OCI-LY7 (cell line): ENCODE measurements at regions not wholly inside any gene's neighbourhood (a gene's known extent, or its start where the extent isn't known, plus 50 kb on each side); places are given as distances from the start of the nearest gene placed in this dataset.

ENCODE experiments used
- BruUV-seq: library from RNA; stranded (reverse); fragments of 400-500 nt; replicated peaks from 2 replicates; lab custom pipeline; 2021; lab: Mats Ljungman, UMichigan
- CTCF ChIA-PET: fragments of 300-600 bp; sonication (Branson Sonifier 250); formaldehyde crosslinking; loops from one replicate; lab custom pipeline; 2022; ENCODE audit warnings: antibody characterized with exemption; ENCODE audit not compliant: unreplicated experiment; lab: Charles Lee
- POLR2A ChIA-PET: fragments of 300-600 bp; sonication (Branson Sonifier 250); formaldehyde crosslinking; loops from one replicate; lab custom pipeline; 2022; ENCODE audit warnings: antibody characterized with exemption; lab: Charles Lee
- DNase-seq: peaks from one replicate; pipeline ENCODE4 v3.0.0-alpha.2; 2015; ENCODE audit warnings: low spot score
- H2AFZ ChIP-seq: fragments of 200-600 bp; sonication (generic), shearing (Covaris generic); 2 replicates; pipeline ENCODE4 v1.6.1; 2014; ENCODE audit warnings: mild to moderate bottlenecking, antibody characterized with exemption, low read length, moderate library complexity
- H3K27ac ChIP-seq: fragments of 200-600 bp; sonication (generic); 2 replicates; pipeline ENCODE4 v1.5.1; 2014; ENCODE audit warnings: mixed run types, low read depth, mild to moderate bottlenecking, moderate library complexity, low read length, inconsistent platforms; ENCODE audit not compliant: poor library complexity, severe bottlenecking
- H3K36me3 ChIP-seq: fragments of 200-600 bp; sonication (generic); 2 replicates; pipeline ENCODE4 v1.6.1; 2014; ENCODE audit warnings: mild to moderate bottlenecking, antibody characterized with exemption, low read length, moderate library complexity, mixed read lengths; ENCODE audit not compliant: insufficient read depth
- H3K4me1 ChIP-seq: fragments of 200-600 bp; sonication (generic); 2 replicates; pipeline ENCODE4 v1.5.1; 2014; ENCODE audit warnings: mild to moderate bottlenecking, low read length; ENCODE audit not compliant: insufficient read depth, poor library complexity, severe bottlenecking
- H3K4me2 ChIP-seq: fragments of 200-600 bp; sonication (generic); 2 replicates; pipeline ENCODE4 v1.6.1; 2014; ENCODE audit warnings: mild to moderate bottlenecking, low read length
- H3K4me3 ChIP-seq: fragments of 200-600 bp; sonication (generic); 2 replicates; pipeline ENCODE4 v1.5.1; 2014; ENCODE audit warnings: mild to moderate bottlenecking, low read depth, low read length; ENCODE audit not compliant: poor library complexity, severe bottlenecking
- H3K79me2 ChIP-seq: fragments of 200-600 bp; sonication (generic); 2 replicates; pipeline ENCODE4 v1.6.1; 2016; ENCODE audit warnings: low read depth, mild to moderate bottlenecking, low read length, moderate library complexity, mixed read lengths; ENCODE audit not compliant: insufficient read depth
- H3K9me2 ChIP-seq: fragments of 200-600 bp; sonication (generic); 2 replicates; pipeline ENCODE4 v1.6.1; 2016; ENCODE audit warnings: mild to moderate bottlenecking, low read length, mixed read lengths; ENCODE audit not compliant: insufficient read depth
- H3K9me3 ChIP-seq: fragments of 200-600 bp; sonication (generic); 2 replicates; pipeline ENCODE4 v1.6.1; 2014; ENCODE audit warnings: mild to moderate bottlenecking, mixed run types, low read length, mixed read lengths
- H4K20me1 ChIP-seq: fragments of 200-600 bp; sonication (generic); 2 replicates; pipeline ENCODE4 v1.6.1; 2014; ENCODE audit warnings: mild to moderate bottlenecking, antibody characterized with exemption, low read length, moderate library complexity, mixed read lengths; ENCODE audit not compliant: insufficient read depth
- EZH2phosphoT487 ChIP-seq: fragments of 200-600 bp; sonication (generic); IDR thresholded peaks from 2 replicates; pipeline ENCODE4 v1.6.1; 2018; ENCODE audit warnings: low read depth, borderline replicate concordance, mild to moderate bottlenecking, mixed run types, antibody characterized with exemption, low read length, moderate library complexity, mixed read lengths
- intact Hi-C: fragments of 100-400 bp; cut with micrococcal nuclease; formaldehyde crosslinking; loops from one replicate; pipeline ENCODE4 v1.10.0; 2022; ENCODE audit not compliant: unreplicated experiment
- TF ChIP-seq, protein P1 (sequence below): fragments of 200-600 bp; sonication (generic); conservative IDR thresholded peaks from 2 replicates; pipeline ENCODE4 v1.5.1; 2014; ENCODE audit warnings: mild to moderate bottlenecking, antibody characterized with exemption, low read length, moderate library complexity, mixed read lengths

DNA sequence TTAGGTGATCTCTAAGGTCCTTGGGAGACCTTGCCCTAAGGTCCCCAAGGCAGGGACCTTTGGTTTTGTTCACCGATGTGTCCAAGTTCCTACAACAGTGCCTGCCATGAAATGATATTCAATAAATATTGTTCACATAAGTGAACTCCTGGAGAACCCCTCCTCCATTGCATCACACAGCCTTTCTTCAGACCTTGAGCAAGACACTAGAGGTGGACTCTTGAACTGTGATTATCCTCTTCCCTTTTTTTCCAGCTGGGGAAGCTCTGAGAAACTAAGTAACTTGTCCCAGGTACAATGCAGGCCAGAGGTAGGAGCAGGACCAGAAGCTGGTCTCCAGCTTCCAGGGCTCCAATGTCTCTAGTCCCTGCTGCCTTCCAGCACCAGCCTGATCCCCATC, 76.6 kb upstream of the LMO1 start:
- Histone ChIP-seq H3K4me2 (no peak overlapping the region), H3K36me3 (no peaks in the 10 kb centered on the region), H2AFZ (no peak overlapping the region), H3K4me3 (no peak overlapping the region), H3K9me2 (no peaks in the 10 kb centered on the region), H3K79me2 (no peaks in the 10 kb centered on the region), H4K20me1 (no peaks in the 10 kb centered on the region), H3K9me3 (no peaks in the 10 kb centered on the region), H3K4me1 (no peaks in the 10 kb centered on the region), H3K27ac (no peak overlapping the region)
- TF ChIP-seq, protein P1, sequence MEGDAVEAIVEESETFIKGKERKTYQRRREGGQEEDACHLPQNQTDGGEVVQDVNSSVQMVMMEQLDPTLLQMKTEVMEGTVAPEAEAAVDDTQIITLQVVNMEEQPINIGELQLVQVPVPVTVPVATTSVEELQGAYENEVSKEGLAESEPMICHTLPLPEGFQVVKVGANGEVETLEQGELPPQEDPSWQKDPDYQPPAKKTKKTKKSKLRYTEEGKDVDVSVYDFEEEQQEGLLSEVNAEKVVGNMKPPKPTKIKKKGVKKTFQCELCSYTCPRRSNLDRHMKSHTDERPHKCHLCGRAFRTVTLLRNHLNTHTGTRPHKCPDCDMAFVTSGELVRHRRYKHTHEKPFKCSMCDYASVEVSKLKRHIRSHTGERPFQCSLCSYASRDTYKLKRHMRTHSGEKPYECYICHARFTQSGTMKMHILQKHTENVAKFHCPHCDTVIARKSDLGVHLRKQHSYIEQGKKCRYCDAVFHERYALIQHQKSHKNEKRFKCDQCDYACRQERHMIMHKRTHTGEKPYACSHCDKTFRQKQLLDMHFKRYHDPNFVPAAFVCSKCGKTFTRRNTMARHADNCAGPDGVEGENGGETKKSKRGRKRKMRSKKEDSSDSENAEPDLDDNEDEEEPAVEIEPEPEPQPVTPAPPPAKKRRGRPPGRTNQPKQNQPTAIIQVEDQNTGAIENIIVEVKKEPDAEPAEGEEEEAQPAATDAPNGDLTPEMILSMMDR = no peak
- TF ChIP-seq EZH2phosphoT487 = no peak
- CTCF ChIA-PET = no interaction called here
- intact Hi-C loops = no loop called here
- DNase-seq = no peak
- POLR2A ChIA-PET = no interaction called here
- BruUV-seq = no TSS peak

DNA sequence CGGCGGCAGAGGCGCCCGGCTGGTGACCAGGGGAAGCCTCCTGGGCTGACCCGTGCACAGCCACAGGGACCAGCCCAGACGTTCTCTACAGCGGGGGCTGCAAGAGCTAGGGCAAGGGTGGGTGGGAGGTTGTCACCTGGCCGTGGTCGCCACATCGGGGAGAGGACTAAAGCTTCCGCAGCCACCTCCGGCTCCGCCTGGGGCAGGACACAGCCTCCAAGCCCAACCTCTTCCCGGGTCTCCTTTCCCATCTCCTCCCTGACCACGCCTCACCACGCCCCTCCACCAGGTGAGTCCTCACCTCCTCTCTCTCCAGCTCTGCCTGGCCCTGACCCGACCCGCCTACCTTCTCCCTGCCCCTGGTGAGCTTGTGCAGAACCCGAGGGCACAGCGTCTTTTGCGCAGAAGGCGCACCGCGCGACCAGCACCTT, 75.9 kb upstream of the LMO1 start:
- no peak for TF ChIP-seq EZH2phosphoT487
- TF ChIP-seq, protein P1 = no peak
- ChIA-PET POLR2A (no interaction called here), CTCF (no interaction called here)
- H3K27ac ChIP-seq = no peak overlapping the region
- no peak for DNase-seq
- H4K20me1 ChIP-seq = no peaks in the 10 kb centered on the region
- H3K4me3 ChIP-seq = no peak overlapping the region
- no TSS peak for BruUV-seq
- intact Hi-C loops = loop anchor here (10.0 kb wide), 1 partner anchor 225 kb away; no protein-coding TSS in a partner anchor
- no peaks in the 10 kb centered on the region for H3K9me3 ChIP-seq
- no peaks in the 10 kb centered on the region for H3K4me1 ChIP-seq
- no peak overlapping the region for H3K4me2 ChIP-seq
- H3K79me2 ChIP-seq = no peaks in the 10 kb centered on the region
- no peaks in the 10 kb centered on the region for H3K9me2 ChIP-seq
- H3K36me3 ChIP-seq = no peaks in the 10 kb centered on the region
- H2AFZ ChIP-seq = no peak overlapping the region

DNA sequence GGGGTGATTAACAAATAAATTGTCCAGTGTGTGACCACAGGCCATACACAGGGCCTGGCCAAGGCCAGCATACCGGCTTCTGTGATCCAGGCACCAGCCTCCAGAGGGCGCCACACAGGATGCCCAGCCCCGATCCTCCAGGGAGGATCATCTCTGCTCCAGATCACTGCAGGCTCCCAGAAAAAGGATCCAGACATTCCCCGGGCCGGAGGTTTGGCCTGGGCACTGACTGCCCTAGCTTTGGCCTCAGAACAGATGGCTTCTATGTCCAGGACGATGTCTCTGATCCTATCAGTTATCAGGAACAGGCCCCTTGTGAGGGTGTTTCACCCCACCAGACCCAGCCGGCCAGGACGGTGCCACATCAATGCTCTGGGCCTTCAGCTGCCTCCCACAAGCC, 74.5 kb upstream of the LMO1 start:
- Histone ChIP-seq H3K79me2 (no peaks in the 10 kb centered on the region), H3K36me3 (no peaks in the 10 kb centered on the region), H3K9me2 (no peaks in the 10 kb centered on the region), H3K4me3 (no peak overlapping the region), H3K4me2 (no peak overlapping the region), H4K20me1 (no peaks in the 10 kb centered on the region), H3K4me1 (no peaks in the 10 kb centered on the region), H2AFZ (no peak overlapping the region), H3K27ac (no peak overlapping the region), H3K9me3 (no peaks in the 10 kb centered on the region)
- POLR2A ChIA-PET = interaction anchor here (0.7 kb wide), 1 partner anchor 138 kb away, joined by 7 read pairs; no protein-coding TSS in a partner anchor
- DNase-seq = peak; percentile 21
- CTCF ChIA-PET = no interaction called here
- intact Hi-C loops = loop anchor here (10.0 kb wide), 1 partner anchor 227 kb away; no protein-coding TSS in a partner anchor
- BruUV-seq = no TSS peak
- TF ChIP-seq, protein P1 = peak; percentile 86
- TF ChIP-seq EZH2phosphoT487 = no peak
